ENCODE measurements at regions not wholly inside any gene's neighbourhood (a gene's known extent, or its start where the extent isn't known, plus 50 kb on each side); places are given as distances from the start of the nearest gene placed in this dataset.

- no peak for TF ChIP-seq CTCF (IDR thresholded peaks at IDR 0.05)
- no peak for TF ChIP-seq RAD21 (IDR thresholded peaks at IDR 0.05; ENCODE audit: low read length)
- no peak for TF ChIP-seq TCF12 (IDR thresholded peaks at IDR 0.05)
- TF ChIP-seq EP300 (IDR thresholded peaks at IDR 0.05; ENCODE audit: borderline replicate concordance in 1 of 2, low read depth in 1 of 2, low read length in 1 of 2) = no peak
- TF ChIP-seq EZH2phosphoT487 (IDR thresholded peaks at IDR 0.05; ENCODE audit: borderline replicate concordance, low read depth) = no peak
- TF ChIP-seq RCOR1 (IDR thresholded peaks at IDR 0.05; ENCODE audit: low read length) = no peak
- no peak for TF ChIP-seq POLR2AphosphoS5 (IDR thresholded peaks at IDR 0.05; ENCODE audit: low read depth, low read length)
- TF ChIP-seq SIN3A (IDR thresholded peaks at IDR 0.05; ENCODE audit: borderline replicate concordance, low read depth, low read length) = no peak
- TF ChIP-seq GABPA (IDR thresholded peaks at IDR 0.05; ENCODE audit: low read depth) = no peak
- TF ChIP-seq REST (IDR thresholded peaks at IDR 0.05; ENCODE audit: low read depth, low read length) = no peak
- no peak for TF ChIP-seq USF2 (IDR thresholded peaks at IDR 0.05; ENCODE audit: borderline replicate concordance, low read depth, low read length)
- no peak for TF ChIP-seq TAF1 (IDR thresholded peaks at IDR 0.05; ENCODE audit: borderline replicate concordance, low read depth, low read length)
These were observed 252.9 kb downstream of the COL4A1 start for GRCh38 chr13:110054041-110054440.
